T-helper 2 cell (primary cell): ENCODE measurements at regions not wholly inside any gene's neighbourhood (a gene's known extent, or its start where the extent isn't known, plus 50 kb on each side); places are given as distances from the start of the nearest gene placed in this dataset.

Experiments
- DNase-seq, 5 experiments: peaks; one replicate each; pipeline versions ENCODE4 v3.0.0 to v3.0.0-alpha.2; 2012 to 2022

DNA sequence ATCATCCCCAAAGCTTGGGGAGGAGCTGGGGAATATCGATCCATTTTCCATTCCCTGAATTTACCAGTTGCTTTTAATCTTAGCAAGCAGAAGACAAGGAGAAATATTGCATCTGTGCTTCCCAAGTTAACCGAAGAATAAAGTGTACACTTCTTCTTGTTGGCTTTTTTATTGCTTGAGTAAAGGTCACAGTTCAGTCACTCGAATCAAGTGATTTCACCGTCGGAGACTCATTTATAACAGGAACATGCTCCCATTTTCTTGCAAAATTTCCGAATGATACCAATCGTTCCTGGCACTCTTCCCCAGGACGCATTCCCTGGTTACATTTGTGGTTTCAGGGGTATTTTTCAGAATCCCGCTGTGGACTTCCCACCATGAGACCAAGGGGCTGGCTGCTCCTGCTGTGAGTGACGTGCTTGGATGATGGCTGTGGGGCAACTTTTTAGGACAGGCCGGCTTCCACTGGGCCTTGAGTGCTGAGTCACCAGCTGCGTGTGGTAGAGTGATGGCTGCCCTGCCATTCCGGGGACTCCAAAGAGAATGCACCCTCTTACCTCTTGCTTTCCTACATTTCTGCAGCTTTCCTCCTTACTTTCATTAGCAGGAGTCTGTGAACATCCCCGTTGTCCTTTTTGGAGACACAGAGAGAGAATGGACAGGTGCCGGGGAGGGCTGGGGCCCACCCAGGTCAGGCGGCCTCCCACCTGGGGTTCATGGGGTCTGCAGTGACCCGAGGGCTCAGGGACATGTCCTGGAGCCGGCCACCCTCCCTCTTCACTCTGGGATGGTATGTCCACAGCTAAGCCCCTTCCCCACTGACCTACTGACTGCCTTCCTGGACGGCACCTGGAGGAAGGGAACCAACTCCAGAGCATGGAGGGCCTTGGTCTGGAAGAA lies 60.7 kb upstream of the HDAC4 start:
- DNase-seq = no peak

- DNase-seq = no peak
These were observed 60.0 kb upstream of the HDAC4 start for GRCh38 chr2:239460780-239461179.

- DNase-seq = no peak
These were observed 58.8 kb upstream of the HDAC4 start for GRCh38 chr2:239459606-239460005.

DNA sequence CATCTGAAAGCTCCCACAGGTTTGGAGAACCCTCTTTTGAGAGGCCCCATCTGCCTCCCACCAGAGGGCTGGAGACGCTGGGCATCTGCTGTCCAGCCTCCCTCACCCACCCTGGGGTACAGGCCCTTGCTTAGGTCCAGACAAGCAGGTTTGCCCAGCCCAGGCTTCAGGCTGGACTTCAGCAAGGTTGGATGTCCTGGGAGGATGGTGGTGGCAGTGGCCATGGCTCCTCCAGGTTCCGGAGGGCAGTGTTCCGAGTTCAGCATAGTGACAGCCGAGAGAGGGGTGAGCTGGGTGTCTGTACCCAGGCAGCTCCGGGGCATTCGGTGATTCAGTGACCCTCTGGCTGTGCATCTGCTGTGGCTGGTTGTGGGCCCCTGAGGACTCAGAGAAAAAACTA lies 58.2 kb upstream of the HDAC4 start:
- no peak for DNase-seq

DNA sequence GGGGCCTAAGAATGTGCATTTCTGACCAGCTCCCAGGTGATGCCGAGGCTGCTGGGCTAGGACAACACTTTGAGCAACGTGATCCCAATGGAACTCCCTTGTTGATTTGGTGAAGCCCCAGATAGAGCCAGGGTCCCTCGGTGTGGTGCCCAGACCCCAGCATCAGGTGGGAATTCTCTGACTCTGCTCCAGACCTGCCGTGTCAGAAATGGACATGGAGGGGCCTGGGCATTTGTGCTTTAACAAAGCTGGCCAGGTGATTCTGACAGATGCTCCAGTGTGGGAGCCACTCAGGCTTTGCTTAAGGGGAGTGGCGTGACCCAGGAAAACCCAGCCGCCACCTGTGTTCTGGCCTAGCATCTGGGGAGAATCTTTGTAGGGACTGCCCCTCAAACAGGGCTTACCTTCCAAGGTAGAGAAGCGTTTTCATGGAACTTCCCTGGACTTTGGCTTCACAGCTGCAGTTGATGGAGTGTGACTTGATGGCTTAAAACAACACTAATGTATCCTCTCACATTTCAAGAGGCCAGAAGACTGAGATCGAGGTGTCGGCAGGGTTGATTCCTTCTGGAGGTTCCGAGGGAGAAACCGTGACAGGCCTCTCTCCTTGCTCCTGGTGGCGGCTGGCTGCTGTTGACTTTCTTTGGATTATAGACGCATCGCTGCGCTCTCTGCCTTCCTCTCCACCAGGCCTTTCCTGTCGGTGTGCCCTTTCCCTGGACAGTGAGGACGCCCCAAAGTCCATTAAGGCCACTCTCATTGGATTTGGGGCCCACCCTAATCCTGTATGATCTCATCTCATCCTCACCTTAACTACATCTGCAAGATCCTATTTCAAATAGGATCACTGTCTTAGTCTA lies 57.0 kb upstream of the HDAC4 start:
- no peak for DNase-seq

DNA sequence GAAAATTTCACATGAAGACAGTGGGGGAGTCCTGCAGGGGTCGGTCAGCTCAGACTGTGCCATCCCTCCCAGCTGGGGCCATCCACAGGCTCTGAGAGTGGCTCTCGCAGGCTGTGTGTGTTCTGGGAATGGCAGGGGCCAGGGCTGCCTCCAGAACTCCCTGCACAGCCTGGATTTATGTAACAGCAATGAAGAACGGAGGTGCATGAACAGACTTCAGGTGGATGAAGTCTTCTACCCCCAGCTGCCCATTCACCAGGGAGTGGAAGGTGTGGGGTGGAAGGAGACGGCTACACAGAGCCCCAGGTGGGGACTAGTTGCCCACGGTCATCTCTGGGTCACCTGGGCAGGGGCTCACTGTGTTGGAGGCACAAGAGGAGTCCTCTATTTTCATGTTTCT lies 56.1 kb upstream of the HDAC4 start:
- DNase-seq = no peak

DNA sequence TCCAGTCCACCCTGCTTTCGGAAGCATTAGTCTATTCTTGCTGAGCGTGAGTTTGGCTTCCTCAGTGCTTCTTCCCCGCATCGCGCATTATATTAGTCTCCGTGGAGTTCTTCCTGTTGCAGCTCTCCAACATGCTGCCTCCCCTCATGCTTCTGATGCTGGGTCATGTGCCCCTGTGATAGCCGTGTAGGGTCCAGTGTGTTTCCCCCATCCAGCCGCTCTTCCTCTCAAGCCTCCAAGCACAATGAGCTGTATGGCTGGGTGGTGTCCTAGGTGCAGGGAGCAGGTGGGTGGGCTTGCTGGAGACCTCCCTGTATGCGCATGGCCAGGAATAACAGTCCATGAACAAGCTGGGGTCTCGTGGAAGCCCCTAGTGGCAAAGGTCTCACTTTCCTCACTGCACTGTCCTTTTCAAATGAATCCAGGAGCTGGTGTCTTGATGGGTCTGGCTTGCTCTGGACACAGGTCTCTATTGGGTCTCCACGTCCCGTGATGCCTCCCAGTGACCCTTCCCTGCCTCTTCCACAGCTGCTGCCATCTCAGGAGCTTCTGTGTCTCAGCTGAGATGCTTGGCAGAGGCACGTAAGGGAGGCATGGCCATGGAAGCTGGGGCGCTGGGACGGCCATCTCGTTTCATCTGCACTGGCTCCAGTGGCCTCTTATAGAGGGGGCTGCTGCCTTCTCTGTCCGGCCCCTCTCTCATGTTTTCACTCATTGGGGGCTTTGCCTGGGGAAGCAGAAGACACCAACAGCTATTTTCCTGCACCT lies 54.8 kb upstream of the HDAC4 start:
- DNase-seq = no peak

DNA sequence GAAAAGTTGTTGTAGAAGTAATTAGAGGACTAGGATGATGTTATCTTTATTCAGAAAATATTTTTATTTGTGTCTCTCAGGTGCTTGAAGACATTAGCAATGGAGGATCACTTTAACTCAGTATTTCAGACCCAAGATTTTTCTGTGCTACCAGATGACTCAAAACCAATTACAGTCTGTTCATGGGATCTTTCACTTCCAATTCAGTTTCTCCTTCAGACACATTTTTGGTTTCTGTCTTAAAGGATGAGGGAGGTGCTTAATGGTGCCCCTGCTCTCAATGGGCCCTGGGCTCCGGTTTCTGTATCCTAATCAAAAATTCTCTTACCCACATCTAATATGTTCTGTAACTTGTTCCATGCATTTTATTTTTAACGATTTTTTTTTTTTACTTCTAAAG lies 53.7 kb upstream of the HDAC4 start:
- DNase-seq = no peak
